Body of pancreas (tissue), 4 donors: ENCODE measurements at regions not wholly inside any gene's neighbourhood (a gene's known extent, or its start where the extent isn't known, plus 50 kb on each side); places are given as distances from the start of the nearest gene placed in this dataset.

ENCODE experiments used
- ATAC-seq: fragments of 150-250 bp; one replicate; pipeline ENCODE4 v1.9.1; 2016
- DNase-seq, 4 donors: peaks; one replicate each; pipeline ENCODE4 v3.0.0-alpha.2; 2019
- H3K27ac ChIP-seq, 4 donors: fragments of 200-600 bp; sonication (generic); 1 replicate in 3 of 4; 2 replicates in 1 of 4; pipeline versions ENCODE4 v1.5.1 to v1.6.1; 2016 to 2019; ENCODE audit warnings: mild to moderate bottlenecking in 1 of 4, mixed read lengths in 1 of 4, moderate library complexity in 1 of 4
- H3K27me3 ChIP-seq, 2 donors: fragments of 200-600 bp; sonication (generic); one replicate each; pipeline ENCODE4 v1.6.0; 2016; ENCODE audit warnings: mild to moderate bottlenecking in 1 of 2
- H3K36me3 ChIP-seq, 2 donors: fragments of 200-600 bp; sonication (generic); replicated peaks in 1 of 2; 2 replicates each; pipeline ENCODE4 v1.5.1; 2016; ENCODE audit warnings: low read depth in 2 of 2; ENCODE audit not compliant: insufficient read depth in 1 of 2
- H3K4me1 ChIP-seq: fragments of 200-600 bp; sonication (generic); one replicate; pipeline ENCODE4 v1.6.0; 2016
- H3K4me3 ChIP-seq, 2 donors: fragments of 200-600 bp; sonication (generic); 1 replicate in 1 of 2; 2 replicates in 1 of 2; pipeline ENCODE4 v1.5.1; 2016 to 2019
- H3K9me3 ChIP-seq, 3 donors: fragments of 200-600 bp; sonication (generic); 1 replicate in 2 of 3; 2 replicates in 1 of 3; pipeline ENCODE4 v1.5.1; 2016
- CTCF ChIP-seq, 7 experiments: fragments of 450-650 bp in 4 of 7; fragments of 200-600 bp in 3 of 7; sonication (generic) in 3 of 7; IDR thresholded peaks; one replicate each; pipeline ENCODE4 v1.5.1; 2016 to 2019; ENCODE audit warnings: antibody characterized with exemption in 7 of 7
- POLR2A ChIP-seq, 3 donors: fragments of 450-650 bp; IDR thresholded peaks; one replicate each; pipeline ENCODE4 v1.6.1; 2016; ENCODE audit warnings: antibody characterized with exemption in 3 of 3, mild to moderate bottlenecking in 2 of 3
- WGBS, 2 donors: methylation state at CpG; one replicate each; pipeline ENCODE4 v1.1.5; 2017; 5-methylcytosine and 5-hydroxymethylcytosine counted together
- intact Hi-C: fragments of 100-400 bp; cut with DNase I; formaldehyde crosslinking; loops from one replicate; pipeline ENCODE4 v1.15.1; 2023

DNA sequence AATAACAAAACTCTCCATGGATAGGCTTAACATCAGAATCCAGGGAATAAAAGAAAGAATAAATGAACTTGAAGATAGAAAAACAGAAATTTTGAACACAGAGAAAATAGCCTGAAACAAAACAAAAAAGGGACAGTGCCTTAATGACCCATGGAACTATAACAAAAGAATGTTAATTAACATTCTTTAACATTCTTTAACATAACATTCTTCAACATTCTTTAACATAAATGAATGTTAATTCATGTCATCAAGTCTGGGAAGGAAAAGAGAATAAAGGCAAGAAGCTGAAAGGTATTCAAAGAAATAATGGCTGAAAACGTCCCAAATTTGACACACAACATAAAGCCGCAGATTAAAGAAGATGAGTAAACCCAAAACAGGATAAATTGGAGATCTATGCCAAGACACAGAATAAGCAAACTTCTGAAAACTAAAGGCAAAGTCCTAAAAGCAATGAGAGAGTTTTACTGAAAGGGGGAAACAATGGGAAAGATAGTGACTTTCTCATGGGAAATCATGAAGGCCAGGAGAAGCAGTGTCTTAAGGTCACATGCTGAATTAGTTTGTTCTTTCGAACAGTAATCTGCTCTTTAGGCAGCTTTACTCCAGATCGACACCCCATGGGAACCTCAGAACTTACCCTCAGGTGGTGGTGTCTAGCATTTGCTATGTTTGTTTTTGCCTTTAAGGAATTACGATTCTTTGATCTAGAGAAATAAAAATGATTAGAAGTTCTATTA lies 483.0 kb downstream of the KDM4C start:
- no peak for ATAC-seq
- H3K36me3 ChIP-seq: no peaks in the 10 kb centered on the region
- no peak overlapping the region for H3K27ac ChIP-seq
- H3K4me1 ChIP-seq: no peaks in the 10 kb centered on the region
- no peaks in the 10 kb centered on the region for H3K9me3 ChIP-seq
- 63 to 70% methylated on average over 5 of the region's 5 CpGs for WGBS, 2 donors
- H3K4me3 ChIP-seq: no peak overlapping the region
- TF ChIP-seq POLR2A (IDR thresholded peaks at IDR 0.05): no peak
- no peak for TF ChIP-seq CTCF (IDR thresholded peaks at IDR 0.05)
- no peak for DNase-seq
- no peaks in the 10 kb centered on the region for H3K27me3 ChIP-seq
- intact Hi-C loops: no loop called here

- Histone ChIP-seq H3K9me3 (no peaks in the 10 kb centered on the region), H3K4me3 (no peak overlapping the region), H3K36me3 (no peaks in the 10 kb centered on the region), H3K27ac (no peak overlapping the region), H3K27me3 (no peaks in the 10 kb centered on the region), H3K4me1 (no peaks in the 10 kb centered on the region)
- no peak for ATAC-seq
- no peak for TF ChIP-seq POLR2A (IDR thresholded peaks at IDR 0.05)
- no peak for TF ChIP-seq CTCF (IDR thresholded peaks at IDR 0.05)
- DNase-seq: no peak
- intact Hi-C loops: no loop called here
- 24 to 63% methylated on average over 2 of the region's 2 CpGs for WGBS, 2 donors
Observed at GRCh38 chr9:7239708-7240107, 481.9 kb downstream of the KDM4C start.

- intact Hi-C loops: no loop called here
- no peak overlapping the region for H3K27ac ChIP-seq
- WGBS, 2 donors: 80 to 92% methylated on average over 2 of the region's 2 CpGs
Observed at GRCh38 chr9:7238247-7238637, 480.5 kb downstream of the KDM4C start.

GRCh38 chr9:7237473-7238246 lies 479.9 kb downstream of the KDM4C start:
- no peaks in the 10 kb centered on the region for H3K4me1 ChIP-seq
- H3K9me3 ChIP-seq: no peaks in the 10 kb centered on the region
- no peak overlapping the region for H3K27ac ChIP-seq
- H3K36me3 ChIP-seq: no peaks in the 10 kb centered on the region
- ATAC-seq (no peak), DNase-seq (no peak)
- H3K27me3 ChIP-seq: no peaks in the 10 kb centered on the region
- WGBS, 2 donors: 67 to 71% methylated on average over 1 of the region's 1 CpG
- H3K4me3 ChIP-seq: no peak overlapping the region
- intact Hi-C loops: no loop called here
- TF ChIP-seq POLR2A (IDR thresholded peaks at IDR 0.05) (no peak), CTCF (IDR thresholded peaks at IDR 0.05) (no peak)

More at GRCh38 chr9:7238247-7238637, 480.5 kb downstream of the KDM4C start:
- Histone ChIP-seq H3K36me3 (no peaks in the 10 kb centered on the region), H3K9me3 (no peaks in the 10 kb centered on the region), H3K4me1 (no peaks in the 10 kb centered on the region), H3K27me3 (no peaks in the 10 kb centered on the region), H3K4me3 (no peak overlapping the region)
- ATAC-seq (no peak), DNase-seq (no peak)
- TF ChIP-seq CTCF (IDR thresholded peaks at IDR 0.05) (no peak), POLR2A (IDR thresholded peaks at IDR 0.05) (no peak)
